HG02870 (cell line): ENCODE measurements at regions not wholly inside any gene's neighbourhood (a gene's known extent, or its start where the extent isn't known, plus 50 kb on each side); places are given as distances from the start of the nearest gene placed in this dataset.
"Not testable (repeated sequence)": the region's sequence is repeated elsewhere in the genome, so short reads cannot be mapped to it uniquely, and the experiment has no call there.

ENCODE experiments used
- ATAC-seq: cut with Tn5 transposase; IDR thresholded peaks from one replicate; pipeline ENCODE4 v1.9.1; 2021; ENCODE audit warnings: mild to moderate bottlenecking, moderate library complexity; ENCODE audit not compliant: unreplicated experiment

- ATAC-seq = no peak
Observed at GRCh38 chr11:34001557-34002064, 49.9 kb upstream of the CAPRIN1 start.

GRCh38 chr11:33999393-33999792, 52.1 kb upstream of the CAPRIN1 start:
- no peak for ATAC-seq

- ATAC-seq = no peak
Observed at GRCh38 chr11:33997584-33998251, 53.8 kb upstream of the CAPRIN1 start.

GRCh38 chr11:33996498-33997454, 54.8 kb upstream of the CAPRIN1 start:
- ATAC-seq = peak; percentile 72

- no peak for ATAC-seq
Observed at GRCh38 chr11:33994937-33995336, 56.6 kb upstream of the CAPRIN1 start.

- ATAC-seq = not testable (repeated sequence)
Observed at GRCh38 chr11:33991136-33991535, 60.4 kb upstream of the CAPRIN1 start.

- not testable (repeated sequence) for ATAC-seq
Observed at GRCh38 chr11:33990131-33990530, 61.4 kb upstream of the CAPRIN1 start.

- no peak for ATAC-seq
Observed at GRCh38 chr11:33989461-33989860, 62.1 kb upstream of the CAPRIN1 start.

- no peak for ATAC-seq
Observed at GRCh38 chr11:33988586-33989370, 62.8 kb upstream of the CAPRIN1 start.

- ATAC-seq = no peak
Observed at GRCh38 chr11:33987975-33988580, 63.5 kb upstream of the CAPRIN1 start.

GRCh38 chr11:33987545-33987944, 64.0 kb upstream of the CAPRIN1 start:
- no peak for ATAC-seq

GRCh38 chr11:33986597-33987501, 64.7 kb upstream of the CAPRIN1 start:
- ATAC-seq = not testable (repeated sequence)

- ATAC-seq = no peak
Observed at GRCh38 chr11:33984682-33985389, 66.7 kb upstream of the CAPRIN1 start.

- ATAC-seq = no peak
Observed at GRCh38 chr11:33982661-33983060, 68.9 kb upstream of the CAPRIN1 start.

- no peak for ATAC-seq
Observed at GRCh38 chr11:33980897-33981296, 70.6 kb upstream of the CAPRIN1 start.

GRCh38 chr11:33978376-33978775, 73.2 kb upstream of the CAPRIN1 start:
- no peak for ATAC-seq

GRCh38 chr11:33977676-33978075, 73.9 kb upstream of the CAPRIN1 start:
- ATAC-seq = no peak

GRCh38 chr11:33976495-33977199, 74.9 kb upstream of the CAPRIN1 start:
- no peak for ATAC-seq
